Breast epithelium (tissue), 4 donors: ENCODE measurements at regions not wholly inside any gene's neighbourhood (a gene's known extent, or its start where the extent isn't known, plus 50 kb on each side); places are given as distances from the start of the nearest gene placed in this dataset.

Experiments
- DNase-seq, 2 donors: peaks; one replicate each; pipeline ENCODE4 v3.0.0-alpha.2; 2019; ENCODE audit warnings: low spot score in 2 of 2
- H3K27ac ChIP-seq, 2 donors: fragments of 200-600 bp; sonication (generic) in 1 of 2; one replicate each; pipeline ENCODE4 v1.5.1; 2016 to 2019; ENCODE audit warnings: mild to moderate bottlenecking in 1 of 2
- H3K27me3 ChIP-seq, 2 donors: fragments of 200-600 bp; sonication (generic) in 1 of 2; one replicate each; pipeline versions ENCODE4 v1.5.1 to v1.6.0; 2017 to 2019; ENCODE audit warnings: control low read depth in 1 of 2, mild to moderate bottlenecking in 1 of 2
- H3K36me3 ChIP-seq: fragments of 200-600 bp; one replicate; pipeline ENCODE4 v1.5.1; 2019
- H3K4me1 ChIP-seq, 2 donors: fragments of 200-600 bp; sonication (generic); one replicate each; pipeline ENCODE4 v1.5.1; 2016 to 2019; ENCODE audit warnings: control low read depth in 1 of 2
- H3K4me3 ChIP-seq, 3 donors: fragments of 200-600 bp; sonication (generic); 1 replicate in 2 of 3; 2 replicates in 1 of 3; pipeline ENCODE4 v1.5.1; 2016 to 2019; ENCODE audit warnings: mild to moderate bottlenecking in 3 of 3, moderate library complexity in 2 of 3
- H3K9me3 ChIP-seq, 2 donors: fragments of 200-600 bp; sonication (generic) in 1 of 2; one replicate each; pipeline ENCODE4 v1.5.1; 2016 to 2019; ENCODE audit warnings: control low read depth in 1 of 2
- CTCF ChIP-seq, 3 donors: fragments of 450-650 bp; IDR thresholded peaks; one replicate each; pipeline ENCODE4 v1.5.1; 2016 to 2017; ENCODE audit warnings: antibody characterized with exemption in 3 of 3, mild to moderate bottlenecking in 3 of 3, moderate library complexity in 3 of 3
- POLR2A ChIP-seq: fragments of 450-650 bp; IDR thresholded peaks from one replicate; pipeline ENCODE4 v1.6.1; 2016; ENCODE audit warnings: antibody characterized with exemption, mild to moderate bottlenecking, moderate library complexity
- POLR2AphosphoS5 ChIP-seq, 3 donors: sonication (generic); formaldehyde crosslinking; IDR thresholded peaks; one replicate each; pipeline ENCODE4 v1.6.1; 2017; ENCODE audit warnings: antibody characterized with exemption in 3 of 3
- intact Hi-C: fragments of 100-400 bp; cut with DNase I; formaldehyde crosslinking; loops from one replicate; pipeline ENCODE4 v1.15.1; 2023; ENCODE audit warnings: low total_unique reads

GRCh38 chr6:85948481-85948880 lies 305.8 kb upstream of the SYNCRIP start:
- H3K27me3 ChIP-seq = no peaks in the 10 kb centered on the region
- H3K27ac ChIP-seq = no peak overlapping the region
- no peaks in the 10 kb centered on the region for H3K36me3 ChIP-seq
- no peak overlapping the region for H3K4me3 ChIP-seq
- DNase-seq = no peak
- peaks cover 0 to 14% of the 10 kb centered on the region in 2 donors for H3K9me3 ChIP-seq
- intact Hi-C loops = no loop called here
- TF ChIP-seq CTCF (IDR thresholded peaks at IDR 0.05) (no peak), POLR2A (no peak), POLR2AphosphoS5 (IDR thresholded peaks at IDR 0.05) (no peak)
- no peaks in the 10 kb centered on the region for H3K4me1 ChIP-seq

- TF ChIP-seq POLR2AphosphoS5 (IDR thresholded peaks at IDR 0.05) (no peak), CTCF (IDR thresholded peaks at IDR 0.05) (no peak), POLR2A (no peak)
- intact Hi-C loops = no loop called here
- Histone ChIP-seq H3K36me3 (no peaks in the 10 kb centered on the region), H3K27me3 (no peaks in the 10 kb centered on the region), H3K4me1 (no peaks in the 10 kb centered on the region), H3K27ac (no peak overlapping the region), H3K4me3 (no peak overlapping the region), H3K9me3 (peaks cover 0 to 3% of the 10 kb centered on the region in 2 donors)
- no peak for DNase-seq
These were observed 302.9 kb upstream of the SYNCRIP start for GRCh38 chr6:85945459-85946185.

DNA sequence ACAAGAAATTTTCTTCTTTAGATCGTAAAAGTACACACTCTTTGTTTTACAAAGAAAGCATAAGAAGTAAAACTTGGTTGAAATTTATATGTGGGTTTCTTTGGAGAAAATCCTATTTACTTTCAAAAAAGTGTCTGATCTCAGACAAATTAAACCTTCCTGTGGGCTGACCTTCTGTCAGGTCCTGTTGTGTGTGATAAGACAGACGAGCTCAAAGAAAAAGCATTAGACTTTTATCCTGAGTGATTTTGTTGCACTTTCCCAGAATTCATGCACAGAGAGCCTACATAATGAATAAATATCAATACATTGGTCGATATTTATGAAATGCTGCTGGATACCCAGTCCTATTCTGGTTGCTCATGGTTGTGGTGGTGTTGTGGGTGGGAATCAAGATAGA lies 302.1 kb upstream of the SYNCRIP start:
- no peak for DNase-seq
- Histone ChIP-seq H3K4me1 (no peaks in the 10 kb centered on the region), H3K27me3 (no peaks in the 10 kb centered on the region), H3K9me3 (no peaks in the 10 kb centered on the region), H3K36me3 (no peaks in the 10 kb centered on the region), H3K27ac (no peak overlapping the region), H3K4me3 (no peak overlapping the region)
- intact Hi-C loops = no loop called here
- TF ChIP-seq CTCF (IDR thresholded peaks at IDR 0.05) = no peak
- TF ChIP-seq POLR2AphosphoS5 (IDR thresholded peaks at IDR 0.05) = no peak
- no peak for TF ChIP-seq POLR2A

- intact Hi-C loops = no loop called here
- Histone ChIP-seq H3K27ac (no peak overlapping the region), H3K4me3 (no peak overlapping the region), H3K4me1 (no peaks in the 10 kb centered on the region), H3K36me3 (no peaks in the 10 kb centered on the region), H3K9me3 (no peaks in the 10 kb centered on the region), H3K27me3 (no peaks in the 10 kb centered on the region)
- no peak for TF ChIP-seq CTCF (IDR thresholded peaks at IDR 0.05)
- no peak for TF ChIP-seq POLR2A
- TF ChIP-seq POLR2AphosphoS5 (IDR thresholded peaks at IDR 0.05) = no peak
- DNase-seq = no peak
These were observed 300.2 kb upstream of the SYNCRIP start for GRCh38 chr6:85942844-85943243.

DNA sequence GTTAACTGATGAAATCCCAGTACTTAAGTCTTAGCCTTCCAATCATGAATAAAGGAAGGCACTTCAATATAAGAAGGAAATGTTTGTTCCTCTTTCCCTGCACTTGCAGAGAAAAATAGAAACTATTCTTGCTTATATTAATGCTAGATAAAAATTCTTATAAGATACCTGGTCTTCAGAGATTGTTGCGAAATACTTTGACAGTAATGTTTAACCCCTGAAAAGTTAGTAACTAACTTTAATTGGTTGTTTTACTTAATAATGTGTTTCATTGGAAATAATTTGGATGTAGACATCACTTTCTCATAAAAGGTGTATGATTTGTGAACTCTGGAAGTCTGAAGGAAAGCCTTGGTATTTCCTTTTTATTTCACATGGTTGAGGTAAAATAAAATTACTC lies 294.2 kb upstream of the SYNCRIP start:
- Histone ChIP-seq H3K9me3 (peaks cover 0 to 5% of the 10 kb centered on the region in 2 donors), H3K36me3 (no peaks in the 10 kb centered on the region), H3K4me3 (no peak overlapping the region), H3K27ac (no peak overlapping the region), H3K4me1 (no peaks in the 10 kb centered on the region), H3K27me3 (no peaks in the 10 kb centered on the region)
- TF ChIP-seq POLR2AphosphoS5 (IDR thresholded peaks at IDR 0.05) (no peak), CTCF (IDR thresholded peaks at IDR 0.05) (no peak), POLR2A (no peak)
- DNase-seq = no peak
- intact Hi-C loops = no loop called here
